C1 segment of cervical spinal cord (tissue), 14 donors: ENCODE measurements at regions not wholly inside any gene's neighbourhood (a gene's known extent, or its start where the extent isn't known, plus 50 kb on each side); places are given as distances from the start of the nearest gene placed in this dataset.
"Not testable (repeated sequence)": the region's sequence is repeated elsewhere in the genome, so short reads cannot be mapped to it uniquely, and the experiment has no call there.

Experiments
- DNase-seq, 14 donors: peaks; one replicate each; lab custom pipeline; 2025; lab: John Stamatoyannopoulos, UW

GRCh38 chr1:47491341-47491753 is 53.5 kb downstream of the FOXD2 start:
- DNase-seq = no peak

GRCh38 chr1:47495176-47495713 is 57.4 kb downstream of the FOXD2 start:
- DNase-seq = no peak

DNA sequence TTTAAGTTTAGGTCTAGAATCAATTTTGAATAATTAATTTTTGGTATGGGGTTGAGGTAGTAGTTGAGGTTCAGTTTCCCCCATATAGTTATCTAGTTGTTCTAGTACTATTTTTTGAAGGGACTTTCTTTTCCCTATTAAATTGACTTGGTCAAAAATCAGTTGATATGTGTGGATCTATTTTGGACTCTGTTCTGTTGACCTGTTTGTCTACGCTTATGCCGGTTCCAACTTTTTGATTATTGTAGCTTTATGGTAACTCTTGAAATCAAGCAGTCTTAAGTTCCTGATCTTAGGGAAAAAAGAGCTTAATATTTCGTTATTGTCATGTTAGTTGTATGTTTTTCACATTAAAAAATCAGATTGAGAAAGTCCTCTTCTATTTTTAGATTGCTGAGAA is 60.7 kb downstream of the FOXD2 start:
- no peak for DNase-seq

- no peak for DNase-seq
Measured at GRCh38 chr1:47501069-47501468, 63.2 kb downstream of the FOXD2 start.

- no peak for DNase-seq
Measured at GRCh38 chr1:47502746-47503370, 65.0 kb downstream of the FOXD2 start.

DNA sequence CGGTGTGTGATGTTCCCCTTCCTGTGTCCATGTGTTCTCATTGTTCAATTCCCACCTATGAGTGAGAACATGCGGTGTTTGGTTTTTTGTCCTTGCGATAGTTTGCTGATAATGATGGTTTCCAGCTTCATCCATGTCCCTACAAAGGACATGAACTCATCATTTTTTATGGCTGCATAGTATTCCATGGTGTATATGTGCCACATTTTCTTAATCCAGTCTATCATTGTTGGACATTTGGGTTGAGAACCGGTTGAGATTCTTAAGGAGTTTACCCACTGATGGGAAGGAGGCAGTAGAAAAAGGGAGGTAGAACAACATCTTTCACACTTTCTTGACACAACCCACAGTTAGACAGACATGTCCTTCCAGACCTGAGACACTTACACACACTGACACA is 67.0 kb downstream of the FOXD2 start:
- not testable (repeated sequence) for DNase-seq

GRCh38 chr1:47505267-47505666 is 67.4 kb downstream of the FOXD2 start:
- no peak for DNase-seq

- DNase-seq = no peak
Measured at GRCh38 chr1:47506053-47506452, 68.2 kb downstream of the FOXD2 start.

- no peak for DNase-seq
Measured at GRCh38 chr1:47507144-47507543, 69.3 kb downstream of the FOXD2 start.

GRCh38 chr1:47507881-47508701 is 70.2 kb downstream of the FOXD2 start:
- peak in 1 of 14 donors; percentile 5 for DNase-seq

GRCh38 chr1:47508702-47509431 is 71.0 kb downstream of the FOXD2 start:
- DNase-seq = no peak

DNA sequence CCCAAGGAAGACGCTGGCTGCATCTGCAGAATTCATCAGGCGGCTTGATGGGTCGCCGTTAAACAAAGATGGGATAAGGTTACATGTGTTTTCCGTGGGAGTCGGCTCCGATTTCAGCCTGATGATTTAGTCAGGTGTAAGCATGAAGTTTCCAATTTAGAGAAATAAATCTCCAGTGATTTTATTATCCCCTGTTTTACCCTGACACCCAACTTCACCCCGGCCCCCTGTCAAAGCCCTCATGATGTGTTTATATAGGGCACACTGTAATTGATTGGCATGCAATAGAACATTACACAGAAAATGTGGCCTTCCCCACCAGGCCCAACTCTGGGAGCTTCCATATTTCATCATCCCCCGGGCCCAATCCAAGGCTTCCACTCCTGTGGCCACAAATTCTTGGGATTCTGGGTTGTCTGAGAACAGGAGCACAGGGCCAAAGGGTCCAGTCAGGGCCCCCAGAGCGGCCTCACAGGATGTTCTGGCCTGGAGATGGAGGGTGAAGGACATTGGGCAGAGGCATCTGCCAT is 72.5 kb downstream of the FOXD2 start:
- DNase-seq = no peak

GRCh38 chr1:47511825-47512224 is 74.0 kb downstream of the FOXD2 start:
- no peak for DNase-seq

DNA sequence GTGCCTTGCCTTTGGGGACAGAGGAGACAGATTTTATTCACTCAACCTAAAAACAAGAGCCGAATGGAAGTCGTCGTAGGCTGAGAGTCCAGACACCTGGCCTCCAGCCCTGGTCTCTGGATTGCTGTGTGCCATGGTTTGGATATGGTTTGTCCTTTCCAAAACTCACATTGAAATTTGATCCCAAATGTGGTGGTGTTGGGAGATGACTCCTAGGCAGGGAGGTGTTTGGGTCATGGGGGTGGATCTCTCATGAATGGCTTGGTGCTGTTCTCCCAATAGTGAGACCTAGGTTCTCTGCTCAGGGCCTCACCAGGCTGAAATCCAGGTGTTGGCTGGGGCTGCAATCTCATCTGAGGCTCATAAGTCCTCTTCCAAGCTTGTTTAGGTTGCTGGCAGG is 75.5 kb downstream of the FOXD2 start:
- no peak for DNase-seq

GRCh38 chr1:47514229-47514628 is 76.4 kb downstream of the FOXD2 start:
- DNase-seq = no peak

GRCh38 chr1:47515164-47515789 is 77.4 kb downstream of the FOXD2 start:
- DNase-seq = no peak

GRCh38 chr1:47517946-47518345 is 80.1 kb downstream of the FOXD2 start:
- no peak for DNase-seq

DNA sequence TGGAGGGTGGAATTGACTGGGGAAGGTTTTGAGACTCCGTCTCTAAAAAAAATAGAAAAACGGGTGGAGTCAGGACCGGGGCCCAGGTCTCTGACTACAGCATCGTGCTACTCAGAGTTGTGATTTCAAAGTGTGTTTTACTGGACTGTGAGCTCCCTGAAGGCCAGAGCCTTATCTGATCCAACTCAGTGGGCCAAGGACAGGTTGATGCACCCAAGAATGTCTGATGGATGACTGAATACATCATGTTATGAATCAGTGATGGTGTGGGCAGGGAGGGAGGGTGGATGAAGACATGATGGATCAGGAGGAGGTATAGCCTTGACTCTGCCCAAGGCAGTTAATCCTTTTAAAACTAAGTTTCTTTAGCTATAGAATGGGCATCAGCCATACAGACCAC is 81.6 kb downstream of the FOXD2 start:
- DNase-seq = no peak

- no peak for DNase-seq
Measured at GRCh38 chr1:47519971-47520370, 82.1 kb downstream of the FOXD2 start.

DNA sequence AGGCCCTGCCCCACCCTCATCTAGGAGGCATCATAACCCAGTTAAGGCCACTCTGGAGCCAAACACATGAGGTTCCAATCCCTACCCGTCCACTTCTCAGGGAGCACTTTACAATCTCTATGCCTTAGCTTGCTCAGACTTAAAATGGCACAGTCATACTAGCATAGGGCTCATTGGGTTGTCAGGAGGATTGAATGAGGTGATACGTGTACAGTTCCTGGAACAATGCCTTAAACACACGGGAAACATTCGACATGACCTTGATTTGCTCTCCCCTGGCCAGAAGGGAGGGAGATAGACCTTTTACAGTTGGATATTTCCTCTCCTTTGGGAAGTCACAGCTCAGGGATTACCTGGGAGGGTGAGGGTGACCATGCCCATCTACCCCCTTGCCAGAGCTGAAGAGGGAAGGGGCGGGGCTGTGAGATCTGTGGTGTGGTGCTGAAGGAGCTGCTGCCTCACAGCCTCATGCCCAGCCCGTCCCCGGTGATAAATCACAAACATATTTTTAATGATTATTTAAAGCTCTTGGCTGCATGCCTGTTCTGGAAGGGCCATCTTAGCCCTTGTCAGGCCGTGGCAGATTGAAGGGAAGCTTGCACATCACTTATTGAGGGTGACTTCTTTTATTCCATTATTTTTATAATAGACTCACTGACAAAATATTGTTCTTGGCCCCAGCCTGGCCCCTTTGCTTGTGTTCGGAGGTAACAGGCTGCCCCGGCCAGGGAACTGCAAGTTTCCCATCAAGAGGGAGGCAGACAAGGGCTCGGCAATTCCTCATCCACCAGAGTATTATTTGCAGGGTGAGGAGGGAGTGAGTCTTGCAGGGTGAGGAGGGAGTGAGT is 83.4 kb downstream of the FOXD2 start:
- no peak for DNase-seq
